GM12865 (cell line): ENCODE measurements at regions not wholly inside any gene's neighbourhood (a gene's known extent, or its start where the extent isn't known, plus 50 kb on each side); places are given as distances from the start of the nearest gene placed in this dataset.

Source experiments
- DNase-seq: peaks from one replicate; pipeline ENCODE4 v3.0.0; 2010; ENCODE audit warnings: low read depth
- H3K4me3 ChIP-seq: 2 replicates; pipeline ENCODE4 v1.5.1; 2011; ENCODE audit warnings: mild to moderate bottlenecking, low read depth, low read length, control low read depth
- TF ChIP-seq, protein P1 (sequence below): IDR thresholded peaks from 2 replicates; pipeline ENCODE4 v1.5.1; 2011; ENCODE audit warnings: low read length, control low read depth, low read depth, inconsistent platforms; ENCODE audit not compliant: insufficient read depth; ENCODE audit errors: missing control alignments

DNA sequence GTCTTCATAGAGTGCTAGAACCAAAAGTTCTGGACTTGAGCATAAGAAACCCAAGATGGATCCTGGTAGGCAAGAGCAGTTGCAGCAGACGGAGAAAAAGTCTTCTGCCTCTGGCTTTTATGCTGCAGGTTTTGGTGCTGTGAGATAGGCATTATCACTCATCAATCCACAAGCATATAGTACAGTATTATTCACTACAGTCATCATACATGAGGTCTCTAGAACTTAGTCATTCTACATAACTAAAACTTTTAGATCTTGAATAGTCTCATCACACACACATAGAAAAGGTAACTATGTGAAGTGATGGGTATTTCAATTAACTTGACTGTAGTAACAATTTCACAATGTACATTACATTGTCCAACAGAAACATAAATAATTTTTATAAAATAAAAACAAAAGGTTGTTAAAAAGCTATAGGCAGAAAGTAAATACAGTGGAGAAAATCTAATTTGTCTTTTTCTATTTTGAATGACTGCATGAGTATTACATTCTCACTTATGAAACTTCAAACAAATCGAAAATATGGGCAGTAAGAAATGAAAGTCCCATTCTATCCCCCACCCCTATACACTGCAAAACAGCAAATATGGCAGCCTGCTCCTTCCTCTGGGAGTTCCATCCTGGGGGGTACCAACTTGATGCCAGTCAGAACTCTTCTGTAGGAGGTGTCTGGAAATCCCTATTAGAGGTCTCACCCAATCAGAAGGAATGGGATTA lies 534.3 kb upstream of the ACVR2A start:
- TF ChIP-seq, protein P1, sequence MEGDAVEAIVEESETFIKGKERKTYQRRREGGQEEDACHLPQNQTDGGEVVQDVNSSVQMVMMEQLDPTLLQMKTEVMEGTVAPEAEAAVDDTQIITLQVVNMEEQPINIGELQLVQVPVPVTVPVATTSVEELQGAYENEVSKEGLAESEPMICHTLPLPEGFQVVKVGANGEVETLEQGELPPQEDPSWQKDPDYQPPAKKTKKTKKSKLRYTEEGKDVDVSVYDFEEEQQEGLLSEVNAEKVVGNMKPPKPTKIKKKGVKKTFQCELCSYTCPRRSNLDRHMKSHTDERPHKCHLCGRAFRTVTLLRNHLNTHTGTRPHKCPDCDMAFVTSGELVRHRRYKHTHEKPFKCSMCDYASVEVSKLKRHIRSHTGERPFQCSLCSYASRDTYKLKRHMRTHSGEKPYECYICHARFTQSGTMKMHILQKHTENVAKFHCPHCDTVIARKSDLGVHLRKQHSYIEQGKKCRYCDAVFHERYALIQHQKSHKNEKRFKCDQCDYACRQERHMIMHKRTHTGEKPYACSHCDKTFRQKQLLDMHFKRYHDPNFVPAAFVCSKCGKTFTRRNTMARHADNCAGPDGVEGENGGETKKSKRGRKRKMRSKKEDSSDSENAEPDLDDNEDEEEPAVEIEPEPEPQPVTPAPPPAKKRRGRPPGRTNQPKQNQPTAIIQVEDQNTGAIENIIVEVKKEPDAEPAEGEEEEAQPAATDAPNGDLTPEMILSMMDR, result no peak
- no peak for DNase-seq
- H3K4me3 ChIP-seq, result no peak overlapping the region

DNA sequence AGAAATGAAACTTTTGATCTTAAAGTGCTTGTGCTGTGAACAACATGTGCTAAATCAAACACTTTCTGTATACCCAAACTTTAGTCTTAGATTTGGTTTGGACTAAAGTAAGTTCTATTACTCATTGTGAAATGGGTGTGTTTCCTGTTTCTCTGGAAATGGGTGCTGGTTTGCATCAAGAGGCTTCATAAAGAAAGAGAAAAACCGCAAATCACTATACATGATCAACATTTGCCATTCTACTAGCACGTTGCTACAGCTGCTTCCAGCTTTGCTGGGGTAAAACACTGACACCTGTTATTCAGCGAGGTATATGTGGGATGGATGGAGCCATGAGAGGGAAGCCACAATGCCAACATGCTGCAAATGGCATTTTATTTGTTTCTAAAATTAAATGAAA lies 547.0 kb upstream of the ACVR2A start:
- TF ChIP-seq, protein P1, result no peak
- no peak overlapping the region for H3K4me3 ChIP-seq
- peak; percentile 92 for DNase-seq

DNA sequence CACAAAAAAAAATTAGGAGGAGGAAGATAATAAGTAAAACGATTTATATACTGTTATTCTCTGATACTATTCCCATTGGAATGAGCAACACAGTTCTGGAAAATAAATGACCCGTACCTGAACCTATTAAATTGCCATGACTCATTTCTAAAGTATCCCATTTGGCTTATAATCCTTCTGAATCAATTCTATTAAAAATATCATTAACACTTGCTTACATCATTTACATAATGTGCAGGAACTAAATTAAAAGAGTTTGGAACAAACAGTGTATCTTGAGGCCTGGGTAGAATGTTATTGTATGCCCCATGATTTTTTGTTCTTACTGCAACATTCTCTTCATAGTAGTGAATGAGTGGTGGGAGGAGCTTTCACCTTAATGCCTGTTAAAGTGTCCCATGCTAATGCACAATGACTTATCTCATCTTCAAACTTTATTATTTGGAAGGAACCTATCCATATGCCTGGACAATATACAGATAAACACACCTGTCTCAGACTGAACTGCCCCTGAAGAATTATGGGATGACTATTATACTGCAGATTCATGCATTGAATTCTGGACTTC lies 549.9 kb upstream of the ACVR2A start:
- DNase-seq, result no peak

DNA sequence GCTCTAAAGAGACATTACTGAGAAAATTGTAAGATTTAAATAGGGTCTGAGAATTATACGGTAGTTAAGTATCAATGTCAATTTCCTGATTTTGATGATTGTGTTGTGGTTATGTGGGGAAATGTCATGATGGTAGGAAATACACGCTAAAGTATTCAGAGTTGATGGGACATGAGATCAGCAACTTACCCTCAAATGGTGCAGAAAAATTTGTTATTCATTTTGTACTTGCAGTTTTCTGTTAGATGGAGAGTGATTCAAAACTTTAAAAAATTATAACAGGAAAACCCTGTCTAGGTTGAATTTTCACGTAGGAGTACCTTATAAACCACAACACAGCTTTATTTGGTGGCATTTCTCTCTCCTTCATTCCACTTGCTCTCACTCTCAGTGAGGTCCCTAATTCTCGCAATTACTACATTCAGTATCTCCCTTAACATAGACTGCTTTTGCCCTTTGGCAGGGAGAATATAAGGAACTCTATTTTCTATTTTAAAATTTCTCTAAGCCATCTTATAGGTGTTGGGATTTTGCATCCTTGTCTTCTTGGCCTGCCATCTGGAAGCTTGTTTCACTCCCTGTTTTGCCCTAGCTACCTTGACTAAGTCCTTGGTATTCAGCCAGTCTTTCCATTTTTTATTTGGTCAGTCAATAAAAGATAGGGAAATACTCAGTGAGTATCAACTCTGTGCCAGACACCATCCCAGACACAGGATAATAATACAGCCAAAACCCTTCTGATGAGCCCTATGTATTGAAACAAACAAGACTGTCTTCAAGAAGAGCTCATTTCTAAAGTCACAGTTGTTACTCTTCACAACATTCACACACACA lies 550.6 kb upstream of the ACVR2A start:
- no peak for DNase-seq
- no peak overlapping the region for H3K4me3 ChIP-seq
- TF ChIP-seq, protein P1, result no peak

More for the DNA sequence above, 549.9 kb upstream of the ACVR2A start:
- no peak overlapping the region for H3K4me3 ChIP-seq
- TF ChIP-seq, protein P1, result no peak

DNA sequence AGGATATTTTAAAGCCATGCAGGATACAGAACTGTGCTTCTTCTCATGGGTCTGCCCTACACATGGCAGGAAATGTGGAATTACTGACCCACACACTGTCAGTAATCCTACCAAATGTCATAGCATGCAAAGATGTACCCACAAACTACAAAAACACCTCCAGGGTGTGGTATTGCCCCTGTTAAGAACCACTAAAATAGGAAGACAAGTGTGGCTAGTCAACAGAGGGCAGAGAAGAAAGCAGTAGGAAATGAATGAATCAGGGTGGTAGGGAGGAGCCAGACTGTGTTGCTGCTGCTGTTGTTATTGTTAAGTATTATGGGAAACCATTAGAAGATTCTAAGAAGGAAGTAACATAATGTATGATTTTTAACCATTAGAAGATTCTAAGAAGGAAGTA lies 556.7 kb upstream of the ACVR2A start:
- TF ChIP-seq, protein P1, result no peak
- peak; percentile 45 for DNase-seq
- no peak overlapping the region for H3K4me3 ChIP-seq

DNA sequence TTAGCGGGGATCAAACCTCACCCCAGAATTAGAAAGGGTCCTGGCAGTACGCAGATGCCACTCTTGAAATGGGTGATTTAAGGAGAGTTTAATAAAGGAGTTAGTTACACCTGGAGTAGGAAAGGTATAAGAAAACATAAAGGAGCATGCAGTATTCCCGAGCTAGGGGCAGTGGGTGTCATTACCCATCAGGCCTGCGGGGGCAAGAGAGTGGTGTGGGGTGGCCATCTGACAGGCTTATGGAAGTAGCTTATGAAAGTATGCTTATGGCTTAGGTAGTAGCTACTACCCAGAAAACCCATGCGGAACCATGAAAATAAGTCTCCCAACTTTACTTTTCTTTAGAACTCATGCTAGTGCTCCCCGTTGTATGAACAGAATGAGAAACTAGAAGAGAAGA lies 568.9 kb upstream of the ACVR2A start:
- no peak overlapping the region for H3K4me3 ChIP-seq
- DNase-seq, result no peak
- TF ChIP-seq, protein P1, result no peak
